Ovary (tissue), 3 donors: ENCODE measurements at regions not wholly inside any gene's neighbourhood (a gene's known extent, or its start where the extent isn't known, plus 50 kb on each side); places are given as distances from the start of the nearest gene placed in this dataset.

Experiments used
- CTCF ChIP-seq, 3 donors: fragments of 450-650 bp in 2 of 3; fragments of 200-600 bp in 1 of 3; IDR thresholded peaks; one replicate each; pipeline versions ENCODE4 v1.5.1 to v1.8.0; 2016 to 2022; ENCODE audit warnings: antibody characterized with exemption in 3 of 3, mild to moderate bottlenecking in 1 of 3
- EP300 ChIP-seq: sonication (generic); formaldehyde crosslinking; IDR thresholded peaks from one replicate; pipeline ENCODE4 v1.6.1; 2017; ENCODE audit warnings: antibody characterized with exemption
- POLR2A ChIP-seq: fragments of 450-650 bp; IDR thresholded peaks from one replicate; pipeline ENCODE4 v1.6.1; 2017; ENCODE audit warnings: antibody characterized with exemption, mild to moderate bottlenecking, moderate library complexity
- donor health status: DM: no; HTN: no; CAD: no.

- no peak for TF ChIP-seq CTCF (IDR thresholded peaks at IDR 0.05)
- no peak for TF ChIP-seq POLR2A
- no peak for TF ChIP-seq EP300
Observed at GRCh38 chr5:32503261-32503660, 58.7 kb upstream of the ZFR start.
